GM19324 (cell line): ENCODE measurements at regions not wholly inside any gene's neighbourhood (a gene's known extent, or its start where the extent isn't known, plus 50 kb on each side); places are given as distances from the start of the nearest gene placed in this dataset.

Experiments used
- ATAC-seq: cut with Tn5 transposase; IDR thresholded peaks from one replicate; pipeline ENCODE4 v1.9.1; 2021; ENCODE audit warnings: mild to moderate bottlenecking, moderate library complexity; ENCODE audit not compliant: unreplicated experiment, low FRiP score

GRCh38 chr5:74430631-74431289 is 209.8 kb downstream of the ENC1 start:
- no peak for ATAC-seq

- no peak for ATAC-seq
Measured at GRCh38 chr5:74429495-74429894, 211.0 kb downstream of the ENC1 start.

GRCh38 chr5:74428876-74429275 is 211.7 kb downstream of the ENC1 start:
- ATAC-seq = no peak

- no peak for ATAC-seq
Measured at GRCh38 chr5:74428275-74428674, 212.3 kb downstream of the ENC1 start.

- ATAC-seq = no peak
Measured at GRCh38 chr5:74426506-74426905, 214.0 kb downstream of the ENC1 start.

- no peak for ATAC-seq
Measured at GRCh38 chr5:74424162-74424868, 216.2 kb downstream of the ENC1 start.

- no peak for ATAC-seq
Measured at GRCh38 chr5:74423383-74423782, 217.1 kb downstream of the ENC1 start.

- ATAC-seq = no peak
Measured at GRCh38 chr5:74422671-74423070, 217.9 kb downstream of the ENC1 start.

- ATAC-seq = no peak
Measured at GRCh38 chr5:74422030-74422429, 218.5 kb downstream of the ENC1 start.

GRCh38 chr5:74421377-74421776 is 219.2 kb downstream of the ENC1 start:
- no peak for ATAC-seq

GRCh38 chr5:74420947-74421346 is 219.6 kb downstream of the ENC1 start:
- no peak for ATAC-seq

- no peak for ATAC-seq
Measured at GRCh38 chr5:74420220-74420619, 220.3 kb downstream of the ENC1 start.

- ATAC-seq = no peak
Measured at GRCh38 chr5:74419468-74419867, 221.1 kb downstream of the ENC1 start.

- ATAC-seq = no peak
Measured at GRCh38 chr5:74418709-74419108, 221.8 kb downstream of the ENC1 start.

GRCh38 chr5:74418261-74418660 is 222.3 kb downstream of the ENC1 start:
- ATAC-seq = no peak

GRCh38 chr5:74415695-74416102 is 224.8 kb downstream of the ENC1 start:
- ATAC-seq = no peak

GRCh38 chr5:74414228-74414627 is 226.3 kb downstream of the ENC1 start:
- no peak for ATAC-seq

- no peak for ATAC-seq
Measured at GRCh38 chr5:74413403-74414048, 227.0 kb downstream of the ENC1 start.

GRCh38 chr5:74412066-74412465 is 228.5 kb downstream of the ENC1 start:
- no peak for ATAC-seq

GRCh38 chr5:74409712-74410111 is 230.8 kb downstream of the ENC1 start:
- no peak for ATAC-seq

- ATAC-seq = no peak
Measured at GRCh38 chr5:74409166-74409706, 231.3 kb downstream of the ENC1 start.
